ENCODE measurements at regions not wholly inside any gene's neighbourhood (a gene's known extent, or its start where the extent isn't known, plus 50 kb on each side); places are given as distances from the start of the nearest gene placed in this dataset.

GRCh38 chr2:103145739-103146138 lies 383.9 kb downstream of the TMEM182 start:
- Histone ChIP-seq H3K9me1 (replicated peaks; ENCODE audit: control insufficient read depth, extremely low read depth, insufficient read depth, low read length) (no peaks in the 10 kb centered on the region), H3K4me1 (ENCODE audit: control insufficient read depth, extremely low read depth, insufficient read depth, low read length) (no peaks in the 10 kb centered on the region), H3K9me3 (replicated peaks; ENCODE audit: control insufficient read depth, insufficient read depth, low read length) (no peaks in the 10 kb centered on the region), H3K27ac (ENCODE audit: insufficient read depth, low read depth, low read length) (no peak overlapping the region), H3K27me3 (ENCODE audit: control insufficient read depth in 2 of 2, insufficient read depth in 2 of 2, low read length in 2 of 2) (no peaks in the 10 kb centered on the region), H3K9ac (replicated peaks; ENCODE audit: extremely low read depth, insufficient read depth, low read length) (no peak overlapping the region), H3K79me2 (ENCODE audit: control insufficient read depth, insufficient read depth, low read length) (no peaks in the 10 kb centered on the region), H4K20me1 (replicated peaks; ENCODE audit: control insufficient read depth, extremely low read depth, insufficient read depth, low read length) (no peaks in the 10 kb centered on the region), H2AFZ (ENCODE audit: low read depth, low read length) (no peak overlapping the region), H3K4me2 (ENCODE audit: insufficient read depth, low read length) (no peak overlapping the region), H3K36me3 (ENCODE audit: control insufficient read depth in 2 of 2, extremely low read depth in 1 of 2, insufficient read depth in 2 of 2, low read length in 2 of 2) (no peaks in the 10 kb centered on the region), H3K4me3 (replicated peaks in 1 of 3; ENCODE audit: insufficient read depth in 1 of 3, low read depth in 1 of 3, low read length in 3 of 3) (no peak overlapping the region)
- ChIA-PET POLR2A (no interaction called here), CTCF (no interaction called here)
- dilution Hi-C loops (cut with MboI; ENCODE audit: extremely low pct_ligation_motif_present, low sequenced_read_pairs) (no loop called here), intact Hi-C loops (cut with micrococcal nuclease) (no loop called here)
- no peak for FAIRE-seq
- TF ChIP-seq POLR2AphosphoS5 (IDR thresholded peaks at IDR 0.05; ENCODE audit: insufficient read depth, low read depth, low read length) = no peak
- no peak for TF ChIP-seq MAX (IDR thresholded peaks at IDR 0.05; ENCODE audit: insufficient read depth, insufficient read length)
- TF ChIP-seq EZH2 (IDR thresholded peaks at IDR 0.05; ENCODE audit: borderline replicate concordance, low read depth, low read length, severe bottlenecking) = no peak
- TF ChIP-seq FOS (IDR thresholded peaks at IDR 0.05; ENCODE audit: borderline replicate concordance, insufficient read depth, low read length) = no peak
- no peak for TF ChIP-seq GATA2 (IDR thresholded peaks at IDR 0.05; ENCODE audit: insufficient read depth, insufficient read length, low read depth, low read length)
- TF ChIP-seq CTCF (IDR thresholded peaks at IDR 0.05; ENCODE audit: extremely low read depth in 1 of 2, insufficient read depth in 1 of 2, low read depth in 1 of 2, low read length in 2 of 2) = no peak
- TF ChIP-seq JUN (IDR thresholded peaks at IDR 0.05; ENCODE audit: borderline replicate concordance, insufficient read depth, insufficient read length, low read depth) = no peak
- DNase-seq (ENCODE audit: low read depth, low spot score) = no peak
- no TSS peak for BruUV-seq (replicated peaks)

Measured in endothelial cell of umbilical vein (primary cell).